Limb (tissue), 2 donors: ENCODE measurements at regions not wholly inside any gene's neighbourhood (a gene's known extent, or its start where the extent isn't known, plus 50 kb on each side); places are given as distances from the start of the nearest gene placed in this dataset.

Experiments
- DNase-seq, 2 donors: peaks; one replicate each; pipeline ENCODE4 v3.0.0-alpha.2; 2016; ENCODE audit errors: extremely low spot score in 2 of 2

- DNase-seq: no peak
These were observed 117.1 kb upstream of the MKLN1 start for GRCh38 chr7:131210618-131211017.

GRCh38 chr7:131211500-131211899, 116.2 kb upstream of the MKLN1 start:
- no peak for DNase-seq

- no peak for DNase-seq
These were observed 115.6 kb upstream of the MKLN1 start for GRCh38 chr7:131212114-131212513.

- no peak for DNase-seq
These were observed 108.9 kb upstream of the MKLN1 start for GRCh38 chr7:131218727-131219128.

GRCh38 chr7:131219312-131220041, 108.2 kb upstream of the MKLN1 start:
- DNase-seq: no peak

GRCh38 chr7:131221061-131221460, 106.6 kb upstream of the MKLN1 start:
- no peak for DNase-seq

- DNase-seq: no peak
These were observed 105.5 kb upstream of the MKLN1 start for GRCh38 chr7:131222171-131222570.

GRCh38 chr7:131223151-131223550, 104.5 kb upstream of the MKLN1 start:
- DNase-seq: no peak

GRCh38 chr7:131224996-131225395, 102.7 kb upstream of the MKLN1 start:
- DNase-seq: no peak

GRCh38 chr7:131225619-131226513, 101.8 kb upstream of the MKLN1 start:
- DNase-seq: peak; percentile 27 to 51

GRCh38 chr7:131226514-131226865, 101.2 kb upstream of the MKLN1 start:
- no peak for DNase-seq

GRCh38 chr7:131231381-131232220, 96.1 kb upstream of the MKLN1 start:
- DNase-seq: no peak

GRCh38 chr7:131232768-131233167, 94.9 kb upstream of the MKLN1 start:
- DNase-seq: no peak

GRCh38 chr7:131233193-131233592, 94.5 kb upstream of the MKLN1 start:
- no peak for DNase-seq

GRCh38 chr7:131234719-131235488, 92.8 kb upstream of the MKLN1 start:
- DNase-seq: no peak

- no peak for DNase-seq
These were observed 92.0 kb upstream of the MKLN1 start for GRCh38 chr7:131235489-131236317.

GRCh38 chr7:131236318-131236672, 91.4 kb upstream of the MKLN1 start:
- no peak for DNase-seq

GRCh38 chr7:131238347-131238931, 89.2 kb upstream of the MKLN1 start:
- no peak for DNase-seq

GRCh38 chr7:131241386-131241785, 86.3 kb upstream of the MKLN1 start:
- no peak for DNase-seq

- no peak for DNase-seq
These were observed 85.5 kb upstream of the MKLN1 start for GRCh38 chr7:131242123-131242650.
